ENCODE measurements at regions not wholly inside any gene's neighbourhood (a gene's known extent, or its start where the extent isn't known, plus 50 kb on each side); places are given as distances from the start of the nearest gene placed in this dataset.

DNA sequence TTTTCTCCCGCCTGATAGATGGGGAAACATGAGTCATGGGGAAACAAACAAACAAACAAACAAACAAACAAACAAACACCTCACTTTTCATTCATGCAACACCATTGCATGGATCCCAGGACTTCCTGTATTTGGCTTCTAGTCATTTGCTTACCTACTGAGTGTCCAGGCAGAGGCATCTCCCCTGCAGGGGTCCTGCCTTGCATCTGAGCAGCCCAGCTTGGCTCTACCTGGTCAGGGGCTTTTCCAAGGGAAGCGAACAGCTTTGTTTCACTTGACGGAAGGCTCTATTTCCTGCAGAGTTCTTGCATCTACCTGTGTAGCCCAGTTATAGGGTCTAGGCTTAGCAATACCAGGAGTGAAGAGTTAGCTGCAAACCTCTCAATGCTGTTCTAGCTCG, 374.2 kb downstream of the GATA3 start:
- no peak overlapping the region for H3K27ac ChIP-seq
- H3K4me3 ChIP-seq (replicated peaks in 1 of 3) = no peak overlapping the region
- H3K36me3 ChIP-seq = no peaks in the 10 kb centered on the region
- no peaks in the 10 kb centered on the region for H3K27me3 ChIP-seq
- intact Hi-C loops (cut with DNase I) = no loop called here
- no peaks in the 10 kb centered on the region for H3K4me1 ChIP-seq
- no peak for TF ChIP-seq POLR2A (IDR thresholded peaks at IDR 0.05)
- TF ChIP-seq, protein P1, sequence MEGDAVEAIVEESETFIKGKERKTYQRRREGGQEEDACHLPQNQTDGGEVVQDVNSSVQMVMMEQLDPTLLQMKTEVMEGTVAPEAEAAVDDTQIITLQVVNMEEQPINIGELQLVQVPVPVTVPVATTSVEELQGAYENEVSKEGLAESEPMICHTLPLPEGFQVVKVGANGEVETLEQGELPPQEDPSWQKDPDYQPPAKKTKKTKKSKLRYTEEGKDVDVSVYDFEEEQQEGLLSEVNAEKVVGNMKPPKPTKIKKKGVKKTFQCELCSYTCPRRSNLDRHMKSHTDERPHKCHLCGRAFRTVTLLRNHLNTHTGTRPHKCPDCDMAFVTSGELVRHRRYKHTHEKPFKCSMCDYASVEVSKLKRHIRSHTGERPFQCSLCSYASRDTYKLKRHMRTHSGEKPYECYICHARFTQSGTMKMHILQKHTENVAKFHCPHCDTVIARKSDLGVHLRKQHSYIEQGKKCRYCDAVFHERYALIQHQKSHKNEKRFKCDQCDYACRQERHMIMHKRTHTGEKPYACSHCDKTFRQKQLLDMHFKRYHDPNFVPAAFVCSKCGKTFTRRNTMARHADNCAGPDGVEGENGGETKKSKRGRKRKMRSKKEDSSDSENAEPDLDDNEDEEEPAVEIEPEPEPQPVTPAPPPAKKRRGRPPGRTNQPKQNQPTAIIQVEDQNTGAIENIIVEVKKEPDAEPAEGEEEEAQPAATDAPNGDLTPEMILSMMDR (IDR thresholded peaks at IDR 0.05) = no peak
- WGBS, 2 donors = 80 to 97% methylated on average over 4 of the region's 4 CpGs
- no peak for DNase-seq
- H3K9me3 ChIP-seq = no peaks in the 10 kb centered on the region

DNA sequence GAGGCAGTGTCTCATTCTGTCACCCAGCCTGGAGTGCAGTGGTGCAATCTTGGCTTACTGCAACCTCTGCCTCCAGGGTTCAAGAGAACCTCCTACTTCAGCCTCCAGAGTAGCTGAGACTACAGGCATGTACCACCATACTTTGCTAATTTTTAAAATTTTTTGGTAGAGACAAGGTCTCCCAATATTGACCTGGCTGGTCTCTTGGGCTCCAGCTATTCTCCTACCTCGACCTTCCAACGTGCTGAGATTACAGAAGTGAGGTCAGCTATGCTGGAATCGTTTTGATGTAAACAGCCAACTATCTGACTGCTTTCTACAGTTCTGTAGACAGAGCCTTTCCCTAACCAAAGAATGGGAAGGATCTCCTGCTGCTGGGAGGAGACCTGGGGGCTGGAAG, 375.8 kb downstream of the GATA3 start:
- intact Hi-C loops (cut with DNase I) = no loop called here
- WGBS, 2 donors = 79 to 89% methylated on average over 3 of the region's 3 CpGs
- Histone ChIP-seq H3K27me3 (no peaks in the 10 kb centered on the region), H3K4me3 (replicated peaks in 1 of 3) (no peak overlapping the region), H3K9me3 (no peaks in the 10 kb centered on the region), H3K36me3 (no peaks in the 10 kb centered on the region), H3K4me1 (no peaks in the 10 kb centered on the region), H3K27ac (no peak overlapping the region)
- TF ChIP-seq POLR2A (IDR thresholded peaks at IDR 0.05) = no peak
- TF ChIP-seq, protein P1 (IDR thresholded peaks at IDR 0.05) = no peak
- DNase-seq = no peak

DNA sequence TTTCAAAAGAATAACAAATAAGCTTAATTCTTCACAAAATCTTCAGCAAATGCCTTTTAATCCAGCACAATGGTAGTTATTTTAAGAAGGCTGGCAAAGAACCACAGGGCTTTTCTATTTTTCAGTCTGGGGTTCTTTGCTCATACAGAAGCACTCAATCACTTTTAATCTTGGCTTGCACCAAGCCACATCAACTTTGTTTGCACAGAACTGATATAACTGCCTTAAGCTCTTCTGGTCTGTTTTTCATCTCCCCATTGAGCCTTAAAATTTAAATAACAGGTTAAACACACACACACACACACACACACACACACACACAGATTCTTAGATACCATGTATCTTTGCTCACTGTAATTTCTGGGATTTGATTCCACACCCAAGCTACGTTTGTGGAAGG, 377.0 kb downstream of the GATA3 start:
- Histone ChIP-seq H3K27ac (no peak overlapping the region), H3K4me1 (no peaks in the 10 kb centered on the region), H3K4me3 (replicated peaks in 1 of 3) (no peak overlapping the region), H3K9me3 (no peaks in the 10 kb centered on the region), H3K36me3 (no peaks in the 10 kb centered on the region), H3K27me3 (no peaks in the 10 kb centered on the region)
- WGBS, 2 donors = 68 to 86% methylated on average over 1 of the region's 1 CpG
- intact Hi-C loops (cut with DNase I) = no loop called here
- no peak for DNase-seq
- no peak for TF ChIP-seq POLR2A (IDR thresholded peaks at IDR 0.05)
- TF ChIP-seq, protein P1 (IDR thresholded peaks at IDR 0.05) = no peak

DNA sequence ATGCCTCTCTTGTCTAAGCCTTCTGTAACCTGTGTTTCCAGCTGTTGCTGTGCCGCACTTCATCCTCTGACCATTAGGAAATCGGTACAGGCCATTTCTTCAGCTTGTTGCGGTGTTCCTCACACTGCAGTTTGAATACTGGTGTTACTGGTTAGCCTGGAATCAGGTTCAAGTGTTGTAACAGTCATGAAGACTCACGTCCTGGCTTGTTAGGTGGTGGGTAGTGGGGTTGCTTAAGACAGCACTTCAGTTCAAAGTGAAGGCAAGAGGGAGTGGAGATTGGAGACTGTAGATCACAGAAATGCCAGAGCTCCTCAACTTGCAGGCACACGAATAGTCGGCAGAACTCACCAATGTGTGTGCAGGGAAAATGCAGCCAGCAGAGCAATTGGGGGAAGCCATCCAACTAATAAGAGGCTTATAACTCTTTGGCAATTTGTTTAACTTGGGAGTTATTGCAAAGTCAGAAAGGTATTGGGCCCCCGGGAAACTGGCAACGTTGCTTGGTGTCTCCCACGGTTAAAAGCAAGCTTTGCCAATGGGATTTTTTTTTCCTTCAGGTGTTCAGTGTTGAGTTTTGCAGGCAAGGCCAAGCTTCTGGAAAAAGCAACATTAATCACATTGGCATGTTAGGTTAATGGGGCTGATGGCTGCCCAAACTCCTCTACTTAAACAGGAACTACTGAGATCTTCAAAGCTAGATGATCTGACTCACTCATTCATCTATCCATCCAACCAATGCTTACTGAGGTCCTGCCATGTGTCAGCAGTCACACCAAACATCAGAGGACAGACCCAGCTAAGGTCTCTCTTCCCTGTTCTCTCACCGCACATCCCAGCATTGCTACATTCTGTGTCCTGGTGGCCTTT, 380.9 kb downstream of the GATA3 start:
- H3K4me3 ChIP-seq (replicated peaks in 1 of 3) = no peak overlapping the region
- no peaks in the 10 kb centered on the region for H3K36me3 ChIP-seq
- no peaks in the 10 kb centered on the region for H3K9me3 ChIP-seq
- no peak for DNase-seq
- H3K27me3 ChIP-seq = no peaks in the 10 kb centered on the region
- H3K4me1 ChIP-seq = no peaks in the 10 kb centered on the region
- TF ChIP-seq, protein P1 (IDR thresholded peaks at IDR 0.05) = no peak
- no peak for TF ChIP-seq POLR2A (IDR thresholded peaks at IDR 0.05)
- H3K27ac ChIP-seq = no peak overlapping the region
- 60 to 66% methylated on average over 10 of the region's 10 CpGs for WGBS, 2 donors
- intact Hi-C loops (cut with DNase I) = no loop called here

DNA sequence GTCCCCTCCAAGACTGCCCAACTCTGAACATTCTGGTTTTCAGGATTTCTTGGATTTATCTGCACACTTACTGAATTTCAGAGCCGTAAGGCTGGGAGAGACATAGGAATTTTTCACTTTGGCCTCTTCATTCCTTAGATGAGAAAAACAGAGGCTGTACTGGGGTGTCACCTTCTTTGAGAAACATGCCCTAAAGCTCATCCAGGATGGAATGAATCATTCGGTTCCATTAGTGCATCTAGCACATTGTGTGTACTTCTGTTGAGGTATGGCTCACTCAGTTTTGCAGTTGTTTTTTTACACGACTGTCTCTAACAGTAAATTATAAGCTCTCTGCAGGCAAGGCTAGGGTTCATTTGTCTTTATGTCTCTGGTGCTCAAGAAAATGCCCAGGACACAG, 383.4 kb downstream of the GATA3 start:
- intact Hi-C loops (cut with DNase I) = no loop called here
- 95 to 97% methylated on average over 3 of the region's 3 CpGs for WGBS, 2 donors
- no peaks in the 10 kb centered on the region for H3K27me3 ChIP-seq

More for the DNA sequence above, 383.4 kb downstream of the GATA3 start:
- DNase-seq = no peak
- no peaks in the 10 kb centered on the region for H3K4me1 ChIP-seq
- no peak for TF ChIP-seq POLR2A (IDR thresholded peaks at IDR 0.05)
- TF ChIP-seq, protein P1 (IDR thresholded peaks at IDR 0.05) = no peak
- H3K36me3 ChIP-seq = no peaks in the 10 kb centered on the region
- no peaks in the 10 kb centered on the region for H3K9me3 ChIP-seq
- H3K4me3 ChIP-seq (replicated peaks in 1 of 3) = no peak overlapping the region
- H3K27ac ChIP-seq = no peak overlapping the region

All from thyroid gland (tissue), 4 donors.